Cerebellar nuclear complex (tissue), 1 donor: ENCODE measurements at regions not wholly inside any gene's neighbourhood (a gene's known extent, or its start where the extent isn't known, plus 50 kb on each side); places are given as distances from the start of the nearest gene placed in this dataset.
"Not testable (repeated sequence)": the region's sequence is repeated elsewhere in the genome, so short reads cannot be mapped to it uniquely, and the experiment has no call there.

ENCODE experiments used
- DNase-seq, 2 experiments: peaks; one replicate each; lab custom pipeline; 2025; lab: John Stamatoyannopoulos, UW

DNA sequence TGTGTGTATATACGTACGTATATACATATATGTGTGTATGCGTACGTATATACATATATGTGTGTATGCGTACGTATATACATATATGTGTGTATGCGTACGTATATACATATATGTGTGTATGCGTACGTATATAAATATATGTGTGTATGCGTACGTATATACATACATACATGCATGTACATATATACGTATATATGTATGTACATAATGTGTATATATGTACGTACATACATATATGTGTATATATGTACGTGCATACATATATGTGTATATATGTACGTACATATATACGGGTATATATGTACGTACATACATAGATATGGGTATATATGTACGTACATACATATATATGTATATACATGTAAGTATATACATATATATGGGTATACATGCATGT is 332.1 kb downstream of the CRPPA start:
- DNase-seq = no peak

DNA sequence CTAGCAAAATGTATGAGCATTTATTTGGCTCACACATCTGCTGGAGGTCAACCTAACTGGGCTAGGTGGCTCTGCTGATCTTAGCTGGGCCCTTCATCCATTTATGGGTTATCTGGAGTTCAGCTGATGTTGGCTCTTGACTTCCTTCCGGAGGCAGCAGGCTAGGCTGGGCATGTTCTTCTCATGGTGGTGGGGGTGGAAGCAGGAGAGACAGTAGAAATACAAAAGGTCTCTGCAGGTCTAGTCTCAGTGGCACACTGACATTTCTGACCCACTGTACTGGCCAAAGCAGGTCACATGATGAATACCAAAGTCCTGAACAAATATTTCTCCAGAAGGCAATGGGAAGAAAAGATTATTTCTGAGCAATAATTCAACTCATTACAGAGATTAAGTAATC is 334.6 kb downstream of the CRPPA start:
- no peak for DNase-seq

DNA sequence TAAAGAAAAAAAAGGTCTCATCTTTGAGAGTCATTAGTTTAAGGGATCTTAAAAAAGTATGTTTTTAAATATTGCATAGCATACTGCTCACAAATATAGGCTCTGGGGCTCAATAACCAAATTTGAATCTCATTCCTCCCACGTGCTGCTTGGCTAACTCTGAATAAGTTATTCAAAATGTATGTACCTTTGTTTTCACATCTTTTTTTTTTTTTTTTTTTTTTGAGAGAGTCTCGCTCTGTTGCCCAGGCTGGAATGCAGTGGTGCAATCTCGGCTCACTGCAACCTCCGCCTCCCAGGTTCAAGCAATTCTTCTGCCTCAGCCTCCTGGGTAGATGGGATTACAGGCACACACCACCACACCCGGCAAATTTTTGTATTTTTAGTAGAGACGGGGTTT is 335.6 kb downstream of the CRPPA start:
- DNase-seq = not testable (repeated sequence)

DNA sequence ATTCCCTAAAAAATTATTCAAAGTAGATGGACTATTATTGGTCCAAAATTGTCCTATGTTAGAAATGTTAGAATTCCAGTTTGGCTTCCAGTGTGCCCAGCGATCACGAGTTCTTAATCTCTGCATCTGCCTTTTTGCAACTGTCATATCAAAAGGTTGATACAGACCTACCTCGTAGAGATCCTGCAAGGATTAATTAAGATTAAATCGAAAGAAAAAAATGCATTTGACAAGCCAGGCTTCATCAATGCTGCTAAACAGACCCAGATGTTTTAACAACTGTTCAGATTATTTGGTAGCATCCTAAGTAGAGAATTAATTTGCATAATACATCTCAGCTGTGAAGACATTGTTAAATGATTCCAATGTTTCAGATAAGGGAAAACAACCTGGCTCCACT is 336.5 kb downstream of the CRPPA start:
- DNase-seq = no peak

DNA sequence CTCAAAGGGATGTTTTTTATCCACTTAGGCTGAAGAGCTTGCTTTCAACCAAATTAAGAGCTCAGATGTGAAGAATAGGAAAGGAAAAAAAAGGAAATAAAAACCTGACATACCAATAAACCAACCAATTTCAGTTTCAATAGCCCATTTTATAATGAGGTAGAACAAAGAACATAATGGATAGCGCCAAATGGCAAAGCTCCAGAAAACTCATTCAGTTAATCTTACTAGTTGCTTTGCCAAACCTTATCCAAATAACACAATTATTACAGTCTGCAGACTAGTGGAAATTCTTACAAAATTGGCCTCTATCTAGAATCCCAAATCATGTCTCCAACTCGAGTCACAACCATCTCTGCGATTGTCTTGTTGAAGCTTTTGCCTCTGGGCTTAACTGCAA is 337.0 kb downstream of the CRPPA start:
- no peak for DNase-seq

DNA sequence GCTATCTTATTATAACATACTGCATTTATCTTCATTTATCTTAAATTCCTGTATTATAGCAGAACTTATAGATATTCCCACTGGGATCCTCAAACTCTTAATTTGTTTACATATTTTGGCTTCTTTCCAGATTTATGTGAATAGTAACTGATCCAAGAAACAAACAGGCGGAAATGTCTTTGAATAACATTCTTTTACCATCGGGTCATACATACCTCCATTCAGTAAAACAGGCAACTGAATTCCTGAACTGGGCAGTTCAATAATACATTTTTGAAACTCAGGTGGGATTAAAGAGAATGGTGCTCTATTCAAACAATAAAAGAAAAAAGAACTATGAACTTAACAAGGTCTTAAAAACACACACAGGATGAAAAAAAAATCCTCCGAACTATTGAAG is 337.4 kb downstream of the CRPPA start:
- DNase-seq = no peak

DNA sequence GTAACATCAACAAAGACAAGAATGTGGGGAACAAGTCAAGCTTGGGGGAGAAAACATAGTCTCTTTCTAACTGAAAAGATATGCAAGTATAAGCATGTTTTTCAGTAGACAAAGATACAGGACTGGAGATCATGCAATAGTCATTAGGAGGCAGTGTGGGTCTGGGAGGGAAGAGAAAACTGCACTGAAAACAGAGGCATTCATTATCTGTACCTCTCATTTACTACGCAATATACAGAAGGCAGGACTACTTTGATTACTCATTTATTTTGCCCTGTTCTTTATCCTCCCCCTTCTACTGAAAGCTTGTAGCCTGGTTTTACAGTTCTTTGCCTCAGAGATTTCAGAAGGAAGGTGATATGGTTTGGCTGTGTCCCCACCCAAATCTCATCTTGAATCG is 341.2 kb downstream of the CRPPA start:
- no peak for DNase-seq

DNA sequence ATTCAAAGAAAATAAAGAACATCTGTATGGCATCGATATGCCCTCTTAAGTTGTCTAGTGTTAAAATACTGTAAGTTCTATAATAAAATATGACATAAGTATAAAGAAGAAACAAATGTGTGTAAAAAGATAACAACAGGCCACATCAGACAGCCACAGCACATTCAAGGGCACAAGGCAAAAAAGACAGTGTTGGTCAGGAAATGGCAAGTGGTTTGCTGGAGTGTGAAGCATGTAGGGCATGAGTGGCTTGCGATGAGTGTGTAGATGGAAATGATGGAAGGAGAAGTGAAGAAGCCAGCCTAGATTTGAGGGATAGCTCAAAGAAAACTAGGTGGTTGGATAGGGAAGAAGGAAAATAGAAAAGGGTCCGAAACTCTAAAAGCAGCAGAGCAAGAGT is 341.6 kb downstream of the CRPPA start:
- no peak for DNase-seq

DNA sequence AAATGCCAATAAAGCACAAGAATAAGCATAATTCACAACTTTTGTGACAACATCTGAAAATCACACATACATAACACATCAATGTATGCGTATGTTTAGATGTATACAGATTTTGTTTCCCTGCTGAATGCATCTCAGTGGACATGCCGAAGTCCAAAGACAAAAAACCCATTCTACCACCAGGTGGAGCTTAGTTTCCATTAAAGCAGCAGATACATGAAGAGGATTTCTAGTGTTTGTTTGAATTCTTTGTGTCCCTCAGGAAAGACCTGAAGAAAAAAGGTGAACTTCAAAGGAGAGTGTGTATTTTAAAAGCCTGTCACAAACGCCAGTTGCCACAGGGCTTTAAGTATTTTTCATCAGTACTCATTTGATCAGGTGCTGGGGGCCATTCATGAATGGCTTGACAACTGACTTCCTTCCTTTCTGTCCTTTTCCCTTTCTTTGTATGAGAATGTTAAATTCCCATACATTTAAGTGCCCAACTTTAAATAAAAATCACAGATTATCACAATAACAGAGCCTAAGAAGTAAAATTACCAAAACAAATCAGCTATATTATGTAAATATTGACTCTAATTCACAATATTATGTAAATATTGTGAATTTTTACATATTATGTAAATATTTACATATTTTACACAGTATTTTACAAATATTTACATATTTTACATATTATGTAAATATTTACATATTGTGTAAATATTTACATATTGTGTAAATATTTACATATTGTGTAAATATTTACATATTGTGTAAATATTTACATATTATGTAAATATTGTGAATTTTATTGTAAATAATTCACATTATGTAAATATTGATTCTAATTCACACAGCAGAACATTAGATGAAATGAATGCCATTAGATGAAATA is 343.0 kb downstream of the CRPPA start:
- peak; percentile 0 to 2 for DNase-seq

DNA sequence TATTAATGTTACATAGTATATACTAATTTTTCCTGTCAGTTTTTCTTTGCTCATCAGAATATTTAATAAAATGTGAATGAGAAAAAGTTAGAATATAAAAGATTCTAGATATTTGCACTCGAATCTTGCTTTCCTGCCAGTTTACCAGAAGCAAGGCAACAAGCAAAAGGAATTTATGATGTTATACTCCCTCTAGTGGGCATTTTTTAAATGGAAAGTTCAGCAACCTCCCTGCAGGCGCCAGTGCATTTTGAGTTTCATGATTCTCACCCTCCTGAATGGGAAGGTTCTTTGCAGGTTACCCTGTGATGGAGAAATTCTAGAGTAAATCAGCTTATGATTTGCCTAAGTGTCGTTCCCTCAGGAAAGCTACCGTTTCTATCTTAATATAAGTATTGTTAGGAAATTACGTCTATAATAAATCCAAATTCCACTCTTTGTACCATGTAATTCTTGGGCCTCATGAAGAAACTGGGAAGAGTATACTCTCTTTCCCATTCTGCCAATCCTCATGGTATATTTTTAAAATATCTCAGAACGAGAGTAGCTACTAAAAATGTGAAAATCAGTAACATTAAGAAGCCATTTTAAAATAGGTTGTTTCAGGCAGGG is 350.0 kb downstream of the CRPPA start:
- no peak for DNase-seq

DNA sequence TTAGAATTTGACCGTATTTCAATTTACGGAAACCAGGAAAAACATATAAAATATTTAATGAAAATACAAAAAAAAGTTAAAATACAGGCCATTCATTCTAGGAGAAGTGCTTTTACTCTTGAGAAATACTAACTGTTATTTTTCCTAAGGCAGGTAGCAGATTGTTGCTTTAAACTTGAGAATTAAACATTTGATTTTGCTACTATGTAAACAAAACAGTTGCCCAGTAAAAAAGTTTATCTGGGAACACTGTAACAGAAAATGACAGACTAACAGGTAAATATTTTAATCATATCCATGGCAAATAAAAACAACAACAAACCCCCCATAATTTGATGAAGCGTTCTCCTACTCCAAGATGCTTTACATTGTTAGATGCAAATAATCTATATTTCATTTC is 350.5 kb downstream of the CRPPA start:
- DNase-seq = no peak

DNA sequence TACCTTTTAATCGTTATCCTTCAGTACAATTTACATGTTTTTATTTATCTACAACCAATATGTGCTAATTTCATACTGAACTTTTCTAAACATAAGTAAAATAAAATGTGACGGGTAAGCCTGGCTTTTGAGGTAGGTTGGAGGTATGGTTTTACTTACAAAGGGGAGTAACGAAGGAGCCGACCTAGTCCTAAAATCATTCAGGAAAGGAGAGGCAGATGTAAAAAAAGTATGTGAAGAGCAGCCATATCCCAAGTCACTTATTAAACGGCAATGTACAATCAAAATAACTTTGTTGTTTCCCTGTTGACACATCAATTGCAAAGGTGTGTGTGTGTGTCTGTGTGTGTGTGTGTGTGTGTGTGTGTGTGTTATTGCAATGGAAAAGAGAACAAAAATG is 351.3 kb downstream of the CRPPA start:
- no peak for DNase-seq

DNA sequence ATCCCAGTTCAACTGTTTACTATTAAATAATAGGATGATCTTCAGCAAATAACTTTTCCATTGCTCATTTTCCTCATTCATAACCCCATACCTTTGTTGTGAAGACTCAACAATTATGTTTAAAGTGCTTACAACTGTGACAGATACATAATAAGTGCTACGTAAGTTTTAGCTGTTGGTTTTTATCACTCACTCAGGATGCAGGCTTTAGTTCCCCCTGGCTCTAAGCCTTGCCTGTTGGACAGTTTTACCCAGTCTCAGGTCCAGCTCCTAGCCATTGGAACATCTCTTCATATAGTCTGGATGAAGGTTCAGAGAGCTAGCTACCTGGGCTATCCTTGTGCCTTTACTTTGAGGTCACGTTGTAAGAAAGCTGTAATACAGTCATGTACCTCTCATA is 353.2 kb downstream of the CRPPA start:
- DNase-seq = no peak

DNA sequence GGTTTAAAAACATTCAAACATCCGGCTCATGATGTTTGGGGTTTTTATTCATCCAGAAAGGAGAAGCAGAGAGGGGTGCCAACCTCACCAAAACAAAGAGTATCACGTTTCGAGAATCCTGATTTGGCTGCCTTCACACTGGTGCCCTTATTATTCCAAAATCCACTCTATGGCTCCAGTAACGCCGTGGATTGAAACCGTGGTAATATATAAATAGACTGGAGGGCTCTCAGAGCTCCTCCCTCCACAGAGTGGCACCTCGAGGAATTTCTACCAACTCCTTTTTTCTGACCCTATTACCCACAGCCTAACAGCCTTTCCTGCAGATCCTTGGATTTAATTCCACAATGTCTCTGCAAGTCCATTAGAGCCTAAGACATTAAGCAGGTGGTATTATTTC is 353.6 kb downstream of the CRPPA start:
- no peak for DNase-seq

DNA sequence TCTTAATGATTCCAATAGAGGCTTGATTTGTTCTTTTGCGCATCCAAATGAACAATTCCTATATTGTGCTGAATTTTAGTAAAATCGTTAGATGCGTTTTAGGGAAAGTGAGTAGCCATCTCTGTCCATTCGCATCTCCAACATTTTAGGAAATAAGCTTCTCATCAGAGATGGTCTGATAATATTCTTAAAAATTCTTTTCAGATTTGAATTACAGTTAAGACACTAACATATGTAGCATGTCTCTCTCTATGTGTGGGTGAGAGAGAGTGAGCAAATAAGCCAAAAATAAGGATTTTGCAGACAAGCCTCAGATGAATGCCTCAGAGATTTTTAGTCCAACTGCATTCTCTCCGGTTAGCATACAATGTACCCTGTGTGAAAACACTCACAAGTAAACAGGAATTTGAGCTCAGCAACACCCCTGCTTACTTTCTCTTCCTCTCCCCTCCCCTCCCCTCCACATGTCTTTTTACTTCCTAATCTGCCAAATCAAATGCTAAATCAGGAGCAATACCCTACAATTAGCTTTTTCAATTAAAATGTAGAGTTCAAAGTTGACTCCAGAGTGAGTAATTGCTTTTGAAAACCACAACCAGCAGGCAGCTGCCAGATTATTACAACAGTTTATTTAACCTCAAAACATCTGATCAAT is 354.4 kb downstream of the CRPPA start:
- DNase-seq = no peak

DNA sequence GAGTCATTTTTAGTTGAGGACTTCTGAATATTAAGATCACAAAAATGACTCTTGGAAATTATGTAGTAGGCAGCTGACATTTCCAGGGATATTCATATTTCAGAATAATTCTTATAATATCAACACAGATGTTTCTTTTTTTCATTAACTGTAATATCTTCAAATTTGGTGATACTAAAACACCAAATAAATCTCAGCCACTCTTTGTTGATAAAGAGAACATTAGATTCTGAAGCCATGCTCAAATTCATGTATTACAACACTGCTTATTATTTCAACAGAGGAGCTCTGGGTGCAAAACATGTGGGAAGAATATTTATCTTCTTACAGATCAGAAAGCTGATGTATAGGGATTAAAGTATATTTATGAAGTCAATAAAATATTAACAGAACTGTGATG is 355.4 kb downstream of the CRPPA start:
- no peak for DNase-seq

DNA sequence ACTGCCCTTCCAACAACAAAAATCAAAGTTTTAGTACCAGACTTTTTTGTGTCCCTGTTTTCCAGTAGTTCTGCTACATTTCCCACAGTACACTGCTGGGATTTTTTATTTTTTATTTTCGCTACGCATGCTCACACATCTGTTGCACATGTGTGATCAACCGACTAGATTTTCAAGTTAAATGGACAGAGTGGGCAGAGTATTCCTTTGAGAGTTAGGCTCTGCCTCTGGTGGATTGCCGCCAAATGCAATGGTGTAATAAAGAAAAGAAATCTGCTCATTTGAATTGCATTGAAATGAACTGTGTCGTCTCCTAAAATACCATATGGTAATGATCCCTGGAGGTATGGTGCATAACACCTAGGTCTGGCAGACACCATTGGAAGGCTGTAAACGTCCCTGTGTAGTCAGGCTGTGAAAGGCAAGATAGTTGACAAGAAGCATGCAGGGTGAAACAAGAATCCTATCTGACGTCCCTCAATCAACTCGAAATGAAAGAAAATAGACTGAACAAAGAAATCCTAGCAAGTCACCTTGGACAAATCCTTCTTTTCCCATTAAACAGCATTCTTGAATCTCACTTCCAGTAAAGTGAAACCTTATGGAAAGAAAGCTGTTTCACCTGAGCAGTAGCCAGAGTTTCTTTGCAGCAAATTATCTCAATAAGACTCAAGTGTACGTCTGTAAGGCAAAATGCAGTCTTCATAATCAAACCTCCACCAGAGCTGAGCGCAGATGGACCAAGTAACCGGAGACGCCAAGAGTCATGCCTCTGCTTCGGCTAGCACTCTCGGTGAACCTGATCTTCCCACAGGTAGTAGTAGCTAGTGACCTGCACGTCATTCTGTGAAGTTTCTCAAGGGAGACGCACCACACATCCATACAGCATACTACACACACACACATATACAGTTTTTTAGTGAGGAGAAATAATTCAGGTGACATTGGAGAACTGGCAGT is 357.3 kb downstream of the CRPPA start:
- DNase-seq = no peak

DNA sequence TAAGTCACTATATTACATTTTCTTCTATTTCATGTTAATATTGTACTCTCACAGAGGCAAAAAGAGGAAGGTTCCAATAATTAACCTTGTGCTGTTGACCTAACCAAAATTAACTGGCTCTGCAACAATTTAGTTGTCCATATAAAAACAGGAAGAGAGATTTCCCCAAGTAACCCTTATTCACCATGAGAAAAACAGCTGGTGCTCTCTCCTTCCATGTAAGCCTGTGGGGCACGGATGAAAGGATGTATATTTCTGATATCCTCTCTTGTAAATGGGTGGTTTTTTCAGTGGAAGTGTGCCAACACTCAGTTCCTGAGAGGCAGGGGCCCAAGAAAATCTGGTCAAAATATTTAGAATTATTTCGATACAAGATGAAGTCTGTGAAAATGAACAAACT is 358.1 kb downstream of the CRPPA start:
- DNase-seq = no peak

DNA sequence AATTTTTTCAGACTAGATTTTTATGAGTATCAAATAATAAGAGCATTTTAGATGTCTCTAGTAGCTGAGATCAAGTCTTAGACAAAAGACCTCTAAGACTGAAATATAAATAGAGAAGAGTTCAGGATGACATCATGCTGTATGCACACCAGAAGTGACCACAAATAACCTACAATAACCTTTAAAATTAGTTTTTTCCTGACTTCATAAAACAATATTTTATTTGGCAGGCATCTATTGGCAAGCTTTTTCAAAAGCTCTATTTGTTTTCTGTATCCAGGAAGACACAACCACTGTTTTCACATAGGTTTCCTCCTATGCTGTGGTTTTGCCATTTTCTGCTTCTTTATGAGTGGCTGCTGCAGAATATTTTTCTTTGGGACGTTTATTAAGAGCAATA is 359.1 kb downstream of the CRPPA start:
- no peak for DNase-seq

DNA sequence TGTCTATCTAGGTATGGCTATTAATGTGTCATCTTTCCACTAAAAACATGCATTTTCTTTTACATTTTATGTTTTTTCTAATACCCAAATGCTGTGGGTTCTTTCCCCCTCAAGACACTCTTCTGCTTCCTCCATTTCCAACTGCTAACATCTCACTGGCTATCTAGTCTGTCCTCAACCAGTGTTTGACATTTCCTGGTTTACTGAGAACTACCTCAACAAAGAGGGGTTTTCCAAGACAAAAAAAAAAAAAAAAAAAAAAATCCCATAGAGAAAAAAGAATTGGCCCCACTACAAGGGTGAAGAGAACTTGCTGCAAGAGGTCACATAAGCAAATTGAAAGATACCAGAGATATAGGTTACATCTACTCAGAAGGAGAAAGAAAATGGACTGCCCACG is 359.7 kb downstream of the CRPPA start:
- DNase-seq = no peak

DNA sequence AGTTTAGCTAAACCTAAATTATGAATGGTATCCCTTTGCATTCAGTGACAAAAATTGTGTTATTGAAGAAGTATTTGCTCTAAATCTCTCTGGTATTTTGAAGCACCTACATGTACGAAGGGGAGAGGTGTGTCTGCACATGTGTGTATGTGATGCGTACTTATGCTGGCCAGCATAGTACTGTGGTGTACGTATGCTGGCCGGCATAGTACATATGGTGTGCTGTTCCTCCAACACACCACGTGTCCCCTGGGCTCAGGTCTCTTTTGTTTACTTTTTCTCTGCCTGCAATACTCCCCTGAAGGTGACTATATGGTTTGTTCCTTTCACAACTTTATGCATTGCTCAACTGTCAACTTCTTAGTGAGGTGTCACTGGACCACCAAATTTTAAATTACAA is 360.3 kb downstream of the CRPPA start:
- DNase-seq = no peak

DNA sequence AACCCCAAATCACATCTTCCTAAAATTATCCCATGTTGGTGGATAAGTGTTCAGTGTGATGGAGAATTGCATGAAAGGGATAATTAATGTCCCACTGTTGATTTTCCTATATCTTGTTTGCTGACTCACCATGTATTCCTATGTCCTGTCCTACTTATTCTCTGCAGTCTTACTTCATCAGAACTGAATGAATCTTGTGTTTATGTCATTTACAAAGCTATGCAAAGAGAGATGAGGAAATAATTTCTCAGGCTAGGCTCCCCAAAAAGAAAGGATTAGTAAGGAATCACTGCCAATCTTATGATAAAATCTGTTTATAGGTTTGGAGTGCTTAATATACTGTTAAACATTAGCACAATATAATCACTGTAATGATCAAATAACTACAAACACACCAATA is 360.8 kb downstream of the CRPPA start:
- no peak for DNase-seq
